ENCODE measurements at regions not wholly inside any gene's neighbourhood (a gene's known extent, or its start where the extent isn't known, plus 50 kb on each side); places are given as distances from the start of the nearest gene placed in this dataset.

DNA sequence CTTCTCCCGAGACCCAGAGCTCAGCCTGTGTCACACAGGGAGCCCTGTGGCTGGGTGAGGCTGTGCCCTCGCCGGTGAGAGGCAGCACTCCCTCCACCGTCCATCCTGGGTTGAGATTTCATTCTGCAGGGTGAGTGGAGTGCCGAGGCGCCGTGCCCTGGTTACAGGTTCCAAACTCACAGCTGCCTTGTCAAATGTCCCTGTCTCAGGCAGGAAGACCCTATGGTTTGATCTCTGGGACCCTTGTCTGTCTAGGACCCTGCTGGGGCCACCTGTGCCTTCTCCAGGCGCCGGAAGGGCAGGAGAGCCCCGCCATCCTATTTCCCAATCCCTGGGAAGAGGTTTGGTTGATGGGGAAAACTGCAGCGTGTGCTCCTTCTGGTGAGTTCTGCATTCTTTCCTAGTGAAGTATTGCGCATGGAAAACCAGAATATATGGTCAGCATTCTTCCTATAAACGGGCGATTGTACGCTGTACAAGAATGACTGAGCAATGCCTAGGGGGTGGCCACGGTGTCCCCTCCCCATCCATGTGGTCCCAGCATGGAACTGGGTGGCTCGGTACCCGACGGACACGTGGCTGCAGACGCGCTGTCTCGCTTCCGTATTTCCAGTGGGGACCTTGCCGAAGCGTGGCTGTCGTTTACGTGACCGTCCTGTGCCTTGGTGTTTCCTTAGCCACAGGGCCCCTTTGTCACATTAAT is 95.9 kb upstream of the COL5A1 start:
- TF ChIP-seq EZH2 (IDR thresholded peaks at IDR 0.05) (no peak), POLR2AphosphoS5 (IDR thresholded peaks at IDR 0.05; ENCODE audit: borderline replicate concordance, low read depth, low read length) (no peak)

Measured in SK-N-MC (cell line).